KMS-11 (cell line): ENCODE measurements at regions not wholly inside any gene's neighbourhood (a gene's known extent, or its start where the extent isn't known, plus 50 kb on each side); places are given as distances from the start of the nearest gene placed in this dataset.

Experiments used
- H2AFZ ChIP-seq: fragments of 200-600 bp; sonication (generic); 2 replicates; pipeline ENCODE4 v1.6.1; 2016; ENCODE audit warnings: antibody characterized with exemption, mixed run types, low read depth
- H3K27ac ChIP-seq: fragments of 200-600 bp; sonication (generic); 2 replicates; pipeline ENCODE4 v1.6.1; 2016; ENCODE audit warnings: mild to moderate bottlenecking, mixed run types
- H3K27me3 ChIP-seq: fragments of 200-600 bp; sonication (generic); 2 replicates; pipeline ENCODE4 v1.6.1; 2017; ENCODE audit warnings: mild to moderate bottlenecking, low read depth, mixed run types, moderate library complexity; ENCODE audit not compliant: insufficient read depth
- H3K36me3 ChIP-seq: fragments of 200-600 bp; sonication (generic); 2 replicates; pipeline ENCODE4 v1.6.1; 2017; ENCODE audit warnings: mild to moderate bottlenecking, mixed run types; ENCODE audit not compliant: insufficient read depth
- H3K4me1 ChIP-seq: fragments of 200-600 bp; sonication (generic); 2 replicates; pipeline ENCODE4 v1.6.1; 2016; ENCODE audit warnings: mild to moderate bottlenecking, low read depth, mixed run types; ENCODE audit not compliant: poor library complexity, severe bottlenecking
- H3K4me2 ChIP-seq: fragments of 200-600 bp; sonication (generic); 2 replicates; pipeline ENCODE4 v1.7.0; 2016; ENCODE audit warnings: mild to moderate bottlenecking, mixed run types
- H3K4me3 ChIP-seq: fragments of 200-600 bp; sonication (generic); IDR thresholded peaks from 2 replicates; pipeline ENCODE4 v1.6.1; 2017; ENCODE audit warnings: low read depth, low read length, mixed read lengths; ENCODE audit not compliant: insufficient read depth
- H3K79me2 ChIP-seq: fragments of 200-600 bp; sonication (generic); 2 replicates; pipeline ENCODE4 v1.6.1; 2016; ENCODE audit warnings: low read depth, mixed run types; ENCODE audit not compliant: insufficient read depth
- H3K9ac ChIP-seq: fragments of 200-600 bp; sonication (generic); 2 replicates; pipeline ENCODE4 v1.6.1; 2016; ENCODE audit warnings: mild to moderate bottlenecking, mixed run types
- H4K20me1 ChIP-seq: fragments of 200-600 bp; sonication (generic); 2 replicates; pipeline ENCODE4 v1.6.1; 2016; ENCODE audit warnings: mild to moderate bottlenecking, mixed run types; ENCODE audit not compliant: insufficient read depth
- CTCF ChIP-seq: fragments of 200-600 bp; sonication (generic); conservative IDR thresholded peaks from 2 replicates; pipeline ENCODE4 v1.6.1; 2017; ENCODE audit warnings: low read depth, mild to moderate bottlenecking, antibody characterized with exemption, low read length, moderate library complexity, mixed read lengths

DNA sequence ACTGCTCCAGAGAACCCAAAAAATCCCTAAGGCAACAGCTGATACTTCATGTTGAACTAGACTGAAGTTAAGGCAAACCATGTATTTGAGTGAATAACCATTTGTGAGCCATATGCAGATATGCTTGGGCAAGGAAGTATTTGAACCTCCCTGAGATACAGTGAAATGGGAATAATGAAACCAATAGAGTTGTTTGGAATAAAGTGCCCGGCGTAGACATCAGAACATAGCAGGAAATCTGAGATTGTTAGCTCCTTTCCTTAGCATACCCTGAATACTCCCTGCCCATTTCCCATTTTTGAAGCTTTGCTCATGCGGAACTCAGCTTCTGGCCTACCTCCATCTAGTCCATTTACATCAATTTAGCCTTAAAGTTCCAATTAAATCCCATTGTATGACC is 611.9 kb downstream of the EFNA5 start:
- Histone ChIP-seq H2AFZ (no peak overlapping the region), H3K9ac (no peak overlapping the region), H3K36me3 (no peaks in the 10 kb centered on the region), H3K27me3 (no peaks in the 10 kb centered on the region), H3K4me3 (no peak overlapping the region), H3K4me1 (no peaks in the 10 kb centered on the region), H3K27ac (no peak overlapping the region), H4K20me1 (no peaks in the 10 kb centered on the region), H3K4me2 (no peak overlapping the region), H3K79me2 (no peaks in the 10 kb centered on the region)
- TF ChIP-seq CTCF = no peak

DNA sequence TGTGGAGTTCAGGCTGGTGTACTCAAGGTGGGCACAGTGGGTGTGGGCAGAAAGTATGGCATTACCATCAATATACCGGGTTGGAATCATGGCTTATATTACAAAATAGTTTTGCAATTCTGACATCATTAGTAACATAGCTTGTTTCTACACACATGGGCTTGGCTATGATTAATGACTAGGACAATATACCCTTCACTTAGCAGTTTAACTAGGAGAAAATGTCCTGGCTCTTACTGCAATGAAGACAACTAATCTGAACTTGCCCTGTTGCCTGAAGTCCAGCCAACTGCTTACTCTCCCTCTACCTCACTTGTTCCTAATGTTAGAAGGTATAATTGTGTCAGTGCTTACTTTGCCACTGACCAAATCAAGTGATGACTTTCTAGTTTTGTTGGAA is 612.5 kb downstream of the EFNA5 start:
- Histone ChIP-seq H2AFZ (no peak overlapping the region), H3K4me3 (no peak overlapping the region), H3K4me2 (no peak overlapping the region), H3K9ac (no peak overlapping the region), H4K20me1 (no peaks in the 10 kb centered on the region), H3K4me1 (no peaks in the 10 kb centered on the region), H3K79me2 (no peaks in the 10 kb centered on the region), H3K27me3 (no peaks in the 10 kb centered on the region), H3K36me3 (no peaks in the 10 kb centered on the region), H3K27ac (no peak overlapping the region)
- TF ChIP-seq CTCF = no peak

GRCh38 chr5:107056278-107056677 is 614.5 kb downstream of the EFNA5 start:
- Histone ChIP-seq H3K27ac (no peak overlapping the region), H3K36me3 (no peaks in the 10 kb centered on the region), H3K79me2 (no peaks in the 10 kb centered on the region), H3K4me2 (no peak overlapping the region), H3K27me3 (no peaks in the 10 kb centered on the region), H3K9ac (no peak overlapping the region), H3K4me3 (no peak overlapping the region), H4K20me1 (no peaks in the 10 kb centered on the region), H2AFZ (no peak overlapping the region), H3K4me1 (no peaks in the 10 kb centered on the region)
- no peak for TF ChIP-seq CTCF

GRCh38 chr5:107047048-107047447 is 623.7 kb downstream of the EFNA5 start:
- H3K4me3 ChIP-seq = no peak overlapping the region
- no peak overlapping the region for H3K4me2 ChIP-seq
- no peaks in the 10 kb centered on the region for H4K20me1 ChIP-seq
- no peak overlapping the region for H3K9ac ChIP-seq
- H3K27me3 ChIP-seq = no peaks in the 10 kb centered on the region
- H3K79me2 ChIP-seq = no peaks in the 10 kb centered on the region
- TF ChIP-seq CTCF = no peak
- no peak overlapping the region for H2AFZ ChIP-seq
- no peak overlapping the region for H3K27ac ChIP-seq
- no peaks in the 10 kb centered on the region for H3K4me1 ChIP-seq
- H3K36me3 ChIP-seq = no peaks in the 10 kb centered on the region

DNA sequence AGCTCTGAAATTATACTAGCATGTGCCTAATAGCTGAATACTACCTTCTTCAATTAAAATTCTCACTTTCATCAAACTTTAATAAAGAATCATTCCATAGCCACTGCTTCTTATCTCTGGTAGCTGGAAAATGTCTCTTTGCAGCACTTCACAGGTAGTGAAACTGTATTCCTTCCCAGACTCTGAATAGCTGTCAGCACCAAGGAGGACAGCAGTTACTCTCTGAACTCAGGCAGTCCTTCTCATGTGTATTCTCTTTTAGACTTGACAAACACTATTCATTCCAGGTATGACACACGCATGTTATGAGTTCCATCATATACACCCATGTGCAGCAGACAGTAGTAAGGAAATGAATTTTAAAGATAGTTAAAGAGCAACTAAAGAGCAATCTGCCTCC is 627.1 kb downstream of the EFNA5 start:
- Histone ChIP-seq H2AFZ (no peak overlapping the region), H4K20me1 (no peaks in the 10 kb centered on the region), H3K36me3 (no peaks in the 10 kb centered on the region), H3K27me3 (no peaks in the 10 kb centered on the region), H3K27ac (no peak overlapping the region), H3K9ac (no peak overlapping the region), H3K4me3 (no peak overlapping the region), H3K4me1 (no peaks in the 10 kb centered on the region), H3K79me2 (no peaks in the 10 kb centered on the region), H3K4me2 (no peak overlapping the region)
- TF ChIP-seq CTCF = no peak
